ENCODE measurements at regions not wholly inside any gene's neighbourhood (a gene's known extent, or its start where the extent isn't known, plus 50 kb on each side); places are given as distances from the start of the nearest gene placed in this dataset.

DNA sequence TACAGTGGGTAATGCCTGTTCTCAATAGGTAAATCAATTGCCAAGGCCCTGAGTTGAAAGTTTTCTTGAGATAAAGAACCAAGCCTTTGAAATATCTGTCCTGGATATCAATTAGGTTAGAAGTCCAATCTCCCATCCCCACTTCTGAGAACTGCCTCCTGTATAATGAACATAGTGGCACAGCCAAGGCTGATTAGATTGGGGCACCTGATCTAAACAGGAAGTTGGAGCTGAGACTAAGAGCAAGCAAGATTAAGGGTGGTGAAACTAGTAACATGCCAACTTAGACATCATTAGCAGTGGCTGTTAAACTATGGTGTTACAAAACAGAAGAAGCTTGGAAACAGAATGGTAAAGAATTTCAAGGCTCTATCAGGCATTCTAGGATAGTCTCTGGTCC lies 137.7 kb upstream of the TMEM108 start:
- no peak for DNase-seq (ENCODE audit: low spot score)
- FAIRE-seq = no peak

DNA sequence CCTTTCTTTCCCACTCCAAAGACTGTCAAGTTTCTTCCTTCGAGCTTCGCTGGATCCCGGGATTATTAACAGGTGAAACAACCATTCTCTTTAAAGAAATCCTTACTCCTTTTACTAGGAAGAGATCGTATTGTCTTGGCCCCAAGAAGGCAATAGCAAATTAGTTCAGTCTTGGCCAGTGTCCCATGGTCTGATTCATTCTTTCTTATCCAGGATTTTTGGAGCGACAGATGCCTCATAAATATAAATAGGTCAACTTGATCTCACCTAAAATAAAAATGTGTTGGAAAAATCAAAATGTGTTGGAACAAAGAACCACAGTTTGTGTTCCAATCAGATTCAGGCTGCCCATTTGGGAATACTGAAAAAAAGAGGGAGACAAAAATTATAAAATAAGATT lies 140.1 kb upstream of the TMEM108 start:
- no peak for FAIRE-seq
- no peak for DNase-seq (ENCODE audit: low spot score)

DNA sequence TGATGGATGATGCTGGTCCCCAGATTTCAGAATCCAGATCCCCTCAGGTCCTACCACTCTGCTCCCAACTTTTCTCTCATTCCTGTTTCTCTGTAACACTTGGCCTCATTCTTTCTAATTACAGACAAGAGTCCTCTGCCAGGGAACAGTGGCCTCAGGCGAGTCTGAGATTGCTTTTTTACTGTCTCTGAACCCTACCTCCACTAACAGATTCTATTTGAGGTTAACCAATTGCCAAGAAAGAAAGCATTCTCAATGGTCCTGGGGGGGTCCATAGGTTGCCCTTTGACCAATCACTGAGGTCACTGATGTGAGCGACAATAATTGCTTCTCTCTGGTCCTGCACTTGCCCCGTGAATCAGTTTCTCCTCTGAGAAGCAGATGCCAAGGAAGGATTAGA lies 145.2 kb upstream of the TMEM108 start:
- DNase-seq (ENCODE audit: low spot score) = no peak
- FAIRE-seq = no peak

DNA sequence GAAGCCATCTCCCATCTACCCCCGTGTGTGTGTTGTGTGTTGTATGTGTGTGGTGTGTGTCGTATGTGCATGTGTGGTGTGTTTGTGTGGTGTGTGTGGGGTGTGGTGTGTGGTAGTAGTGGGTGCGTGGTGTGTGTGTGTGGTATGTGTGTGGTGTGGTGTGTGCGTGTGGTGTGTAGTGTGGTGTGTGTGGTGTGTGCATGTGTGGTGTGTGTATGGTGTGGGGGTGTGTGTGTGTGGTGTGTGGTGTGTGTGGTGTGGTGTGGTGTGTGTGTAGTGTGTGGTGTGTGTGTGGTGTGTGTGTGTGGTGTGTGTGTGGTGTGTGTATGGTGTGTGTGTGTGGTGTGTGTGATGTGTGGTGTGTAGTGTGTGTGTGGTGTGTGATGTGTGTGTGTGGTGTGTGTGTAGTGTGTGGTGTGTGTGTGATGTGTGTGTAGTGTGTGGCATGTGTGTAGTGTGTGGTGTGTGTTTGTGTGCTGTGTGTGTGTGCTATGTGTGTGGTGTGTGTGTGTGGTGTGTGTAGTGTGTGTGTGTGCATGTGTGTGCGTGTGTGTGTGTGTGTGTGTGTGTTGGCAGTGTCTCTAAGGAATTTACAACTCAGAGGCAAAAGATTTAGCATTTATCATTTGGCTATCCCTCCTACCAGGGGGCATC lies 156.3 kb upstream of the TMEM108 start:
- FAIRE-seq = peak; percentile 100
- no peak for DNase-seq (ENCODE audit: low spot score)

DNA sequence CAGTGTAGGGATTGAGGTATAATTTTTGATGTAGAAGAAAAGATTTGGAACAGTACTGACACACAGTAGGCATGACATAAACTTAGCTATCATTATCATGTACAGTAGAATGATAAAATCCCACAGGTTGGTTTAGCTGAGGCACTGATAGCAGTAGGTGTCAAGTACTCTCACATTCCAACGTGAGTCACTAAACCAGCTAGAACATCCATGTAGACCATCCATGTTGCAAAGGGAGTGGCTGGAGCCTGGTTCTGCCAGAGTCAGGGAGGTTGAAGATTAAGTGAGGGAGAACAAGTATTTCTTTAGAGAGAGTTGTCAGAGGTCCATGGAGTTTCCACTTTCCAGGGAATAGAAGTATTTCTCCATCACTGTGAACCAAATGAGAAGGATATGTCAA lies 157.2 kb upstream of the TMEM108 start:
- FAIRE-seq = no peak

DNA sequence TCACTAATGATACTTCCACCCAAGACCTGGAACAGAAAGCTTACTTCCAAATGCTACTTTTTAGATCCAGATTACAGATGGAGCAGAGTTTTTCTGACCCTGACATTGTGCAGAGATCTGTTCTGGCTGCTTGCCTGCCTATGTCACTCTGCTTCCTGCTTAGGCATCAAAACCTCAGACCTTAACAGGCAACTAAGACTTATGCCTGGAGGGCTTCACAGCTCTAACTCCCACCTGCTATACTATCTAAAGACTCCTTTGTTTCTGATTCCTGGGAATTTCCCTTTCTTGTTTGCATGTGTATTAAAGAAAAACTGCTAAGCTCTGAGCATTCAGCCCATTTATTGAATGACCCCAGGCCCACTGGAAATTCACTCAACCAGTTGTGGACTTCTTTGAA lies 157.4 kb upstream of the NPHP3 start:
- DNase-seq (ENCODE audit: low spot score) (no peak), FAIRE-seq (no peak)

More for the DNA sequence above, 157.2 kb upstream of the TMEM108 start:
- no peak for DNase-seq (ENCODE audit: low spot score)

DNA sequence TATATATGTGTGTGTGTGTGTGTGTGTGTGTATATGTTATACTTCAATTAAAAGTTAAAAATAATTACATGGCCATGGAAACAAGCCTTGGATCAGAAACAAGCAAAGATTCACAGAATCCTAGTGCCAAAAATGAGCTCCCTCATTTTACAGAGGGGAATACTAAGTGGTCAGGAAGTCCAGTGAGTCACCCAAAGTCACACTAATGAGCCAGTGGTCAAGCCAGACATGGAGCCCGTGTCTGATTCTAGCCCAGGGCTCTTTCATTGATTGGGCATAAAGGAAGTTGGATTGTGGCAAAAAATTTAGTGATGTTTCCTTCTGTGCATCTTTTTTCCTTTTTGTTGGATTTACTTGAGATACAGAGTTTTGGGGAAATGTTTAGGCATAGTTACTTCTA lies 152.5 kb upstream of the NPHP3 start:
- DNase-seq (ENCODE audit: low spot score) (no peak), FAIRE-seq (no peak)

DNA sequence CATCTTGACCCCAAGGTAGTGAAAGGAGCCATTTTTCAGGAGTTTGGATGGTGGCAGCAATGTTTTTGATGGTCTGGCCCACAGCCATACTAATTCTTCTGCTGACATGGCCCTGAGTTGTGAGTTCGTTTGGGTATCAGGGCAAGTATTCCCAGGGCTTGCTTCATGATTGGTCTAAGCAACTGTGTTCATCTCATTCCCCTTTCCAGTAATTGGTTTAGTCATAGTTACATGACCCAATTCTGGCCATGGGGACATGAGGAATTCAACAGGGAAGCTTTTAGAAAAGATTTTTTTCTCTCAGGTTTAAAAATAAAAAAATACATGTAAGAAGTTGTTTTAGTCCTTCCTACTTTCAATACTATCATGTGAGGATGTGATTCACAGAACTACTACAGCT lies 150.5 kb upstream of the NPHP3 start:
- FAIRE-seq = no peak
- DNase-seq (ENCODE audit: low spot score) = no peak

DNA sequence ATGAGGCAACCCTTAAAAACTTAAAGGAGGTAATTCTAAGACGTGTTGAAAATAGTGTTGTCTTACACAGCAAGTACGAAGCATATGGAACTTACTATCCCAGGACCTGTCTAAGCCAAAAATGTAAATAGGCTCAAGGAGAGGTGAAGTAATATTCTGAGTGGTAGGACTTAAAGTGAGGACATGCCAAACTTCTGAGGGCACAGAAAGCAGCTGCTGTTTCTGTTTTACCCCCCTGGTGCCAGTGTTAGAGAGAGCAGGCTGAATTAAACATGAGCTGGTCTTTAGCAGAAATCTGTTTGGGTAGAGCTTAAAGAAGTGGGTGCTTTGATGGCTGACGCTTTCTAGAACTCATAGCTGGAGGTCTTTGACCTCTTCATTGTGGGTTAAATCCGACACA lies 149.7 kb upstream of the NPHP3 start:
- FAIRE-seq (no peak), DNase-seq (ENCODE audit: low spot score) (no peak)

DNA sequence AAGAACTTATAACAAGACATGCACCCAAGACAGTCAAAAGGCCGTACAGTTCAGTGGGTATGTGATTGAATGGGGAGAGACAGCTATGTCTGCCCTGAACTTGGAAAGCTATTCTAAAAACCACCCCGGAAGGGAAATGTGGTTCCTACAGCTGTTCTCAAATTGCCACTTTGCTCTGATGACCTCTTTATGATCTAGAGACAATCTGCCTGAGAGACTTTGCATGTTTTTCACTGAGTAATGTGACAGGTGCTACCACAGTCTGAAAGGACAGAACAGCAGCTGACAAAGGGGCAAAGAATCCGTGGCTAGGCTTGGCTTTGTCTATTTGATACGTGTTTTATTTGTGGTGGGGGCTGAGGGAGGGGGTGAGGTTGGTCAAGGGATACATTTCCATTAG lies 148.3 kb upstream of the NPHP3 start:
- no peak for DNase-seq (ENCODE audit: low spot score)
- no peak for FAIRE-seq

DNA sequence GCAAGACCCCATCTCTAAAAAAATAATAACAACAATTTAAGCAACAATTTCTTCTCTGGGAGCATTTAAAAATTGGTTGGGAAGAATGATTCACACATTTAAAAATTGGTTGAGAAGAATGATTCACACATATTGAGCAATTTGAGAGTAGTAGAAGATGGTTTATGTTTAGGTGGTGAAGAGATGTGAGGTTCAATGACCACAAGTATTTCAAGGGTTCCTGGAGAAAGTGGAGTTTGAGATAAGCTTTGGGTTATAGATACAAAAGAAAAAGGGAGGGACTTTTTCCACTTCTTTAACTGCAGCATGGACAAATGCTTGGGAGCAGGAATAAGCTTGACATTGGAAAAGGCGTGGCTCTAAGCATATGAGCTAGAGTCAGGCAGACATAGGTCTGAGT lies 145.7 kb upstream of the NPHP3 start:
- DNase-seq (ENCODE audit: low spot score) (no peak), FAIRE-seq (no peak)

DNA sequence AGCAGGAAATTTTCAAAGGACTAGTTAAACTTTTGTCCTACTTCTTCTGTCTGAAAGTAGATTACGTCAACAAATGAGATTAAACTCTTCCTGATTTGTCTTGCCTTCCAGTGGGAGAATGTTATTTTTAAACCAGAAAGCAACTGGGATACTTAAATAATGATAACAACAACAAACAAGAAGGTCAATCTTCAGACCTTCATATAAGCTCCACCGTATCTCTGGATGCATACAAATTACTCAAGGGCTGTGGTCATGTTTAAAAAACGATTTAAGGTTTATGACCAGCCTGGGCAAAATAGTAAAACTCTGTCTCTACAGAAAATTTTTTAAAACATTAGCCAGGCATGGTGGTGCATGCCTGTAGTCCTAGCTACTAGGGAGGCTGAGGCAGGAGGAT lies 145.3 kb upstream of the NPHP3 start:
- DNase-seq (ENCODE audit: low spot score) = no peak
- FAIRE-seq = no peak

DNA sequence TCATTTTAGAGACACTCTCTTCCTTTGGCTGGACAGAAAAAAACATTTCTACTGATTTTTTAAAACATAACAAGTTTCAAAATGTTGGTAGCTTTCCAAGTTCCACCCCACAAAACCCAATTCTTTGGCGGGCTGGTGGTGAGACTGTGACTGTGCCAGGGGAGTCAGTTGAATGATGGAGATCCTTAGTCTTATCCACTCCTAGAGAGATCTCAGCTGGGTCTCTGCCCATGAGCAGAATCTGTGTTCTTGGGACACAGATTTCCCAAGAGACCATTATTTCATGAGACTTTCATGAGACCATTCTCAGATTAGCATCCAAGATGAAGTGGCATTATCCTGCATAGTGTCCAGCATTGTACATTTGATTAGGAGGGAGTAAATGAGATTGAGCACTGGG lies 135.1 kb upstream of the NPHP3 start:
- DNase-seq (ENCODE audit: low spot score) (no peak), FAIRE-seq (no peak)

DNA sequence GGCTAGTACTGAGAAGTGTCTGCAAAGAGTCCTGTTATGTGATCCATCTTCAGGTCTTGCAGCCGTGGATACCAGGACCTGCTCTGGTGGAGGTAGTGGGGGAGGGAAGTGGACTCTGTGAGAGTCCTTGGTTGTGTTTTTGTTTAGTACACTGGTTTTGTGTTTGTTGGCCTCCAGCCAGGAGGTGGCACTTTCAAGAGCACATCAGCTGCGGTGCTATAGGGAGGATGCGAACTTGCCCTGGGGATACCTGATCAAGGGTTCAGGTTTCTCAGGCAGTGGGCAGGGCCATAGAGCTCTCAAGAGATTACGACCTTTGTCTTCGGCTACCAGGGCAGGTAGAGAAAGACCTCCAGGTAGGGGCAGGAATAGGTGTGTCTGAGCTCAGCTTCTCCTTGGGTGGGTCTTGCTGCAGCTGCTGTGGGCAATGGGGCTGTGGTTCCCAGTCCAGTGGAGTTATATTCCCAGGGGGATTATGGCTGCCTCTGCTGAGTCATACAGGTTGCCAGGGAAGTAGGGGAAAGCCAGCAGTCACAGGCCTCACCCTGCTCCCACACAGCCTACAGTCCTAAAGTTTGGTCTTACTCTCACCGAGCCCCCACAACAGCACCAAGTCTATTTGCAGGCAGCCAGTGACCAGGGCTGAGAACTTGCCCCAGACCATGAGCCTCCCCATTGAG lies 132.8 kb upstream of the NPHP3 start:
- FAIRE-seq = no peak

DNA sequence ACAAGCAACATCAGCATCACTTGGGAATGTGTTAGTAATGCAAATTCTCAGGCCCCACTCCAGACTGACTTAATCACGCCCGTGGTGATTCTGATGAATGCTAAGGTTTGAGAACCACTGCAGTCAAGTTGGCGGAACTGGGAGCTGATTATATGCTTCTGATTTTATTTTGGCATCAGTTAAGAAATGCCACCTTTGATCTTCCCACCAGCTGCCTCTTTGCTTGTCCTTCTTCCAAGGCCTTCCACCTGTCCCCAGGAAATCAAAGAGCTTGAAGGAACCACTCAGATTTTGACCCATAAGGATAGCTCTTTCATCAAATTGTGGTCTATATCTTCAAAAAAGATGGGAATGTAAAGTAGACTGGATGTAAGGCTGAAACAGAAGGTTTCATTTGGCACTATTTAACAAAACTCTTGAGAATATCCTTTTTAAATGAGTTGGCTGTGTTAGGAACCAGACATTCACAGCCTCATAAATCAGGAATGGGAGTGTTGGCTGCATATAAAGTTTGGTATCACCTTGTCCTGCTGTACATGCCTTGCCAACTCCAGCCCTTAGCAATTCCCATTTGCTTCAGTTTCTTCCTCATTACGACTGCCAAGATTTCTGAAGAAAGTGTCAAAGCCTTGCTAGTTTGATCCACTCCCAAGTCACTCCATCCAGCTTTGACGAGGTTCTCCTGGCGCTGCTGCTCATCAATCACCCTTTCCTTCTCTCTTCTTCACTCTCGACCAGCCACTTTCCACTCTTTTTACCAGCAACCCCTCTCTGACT lies 125.8 kb upstream of the NPHP3 start:
- no peak for DNase-seq (ENCODE audit: low spot score)
- FAIRE-seq = no peak

More for the DNA sequence above, 132.8 kb upstream of the NPHP3 start:
- DNase-seq (ENCODE audit: low spot score) = no peak

DNA sequence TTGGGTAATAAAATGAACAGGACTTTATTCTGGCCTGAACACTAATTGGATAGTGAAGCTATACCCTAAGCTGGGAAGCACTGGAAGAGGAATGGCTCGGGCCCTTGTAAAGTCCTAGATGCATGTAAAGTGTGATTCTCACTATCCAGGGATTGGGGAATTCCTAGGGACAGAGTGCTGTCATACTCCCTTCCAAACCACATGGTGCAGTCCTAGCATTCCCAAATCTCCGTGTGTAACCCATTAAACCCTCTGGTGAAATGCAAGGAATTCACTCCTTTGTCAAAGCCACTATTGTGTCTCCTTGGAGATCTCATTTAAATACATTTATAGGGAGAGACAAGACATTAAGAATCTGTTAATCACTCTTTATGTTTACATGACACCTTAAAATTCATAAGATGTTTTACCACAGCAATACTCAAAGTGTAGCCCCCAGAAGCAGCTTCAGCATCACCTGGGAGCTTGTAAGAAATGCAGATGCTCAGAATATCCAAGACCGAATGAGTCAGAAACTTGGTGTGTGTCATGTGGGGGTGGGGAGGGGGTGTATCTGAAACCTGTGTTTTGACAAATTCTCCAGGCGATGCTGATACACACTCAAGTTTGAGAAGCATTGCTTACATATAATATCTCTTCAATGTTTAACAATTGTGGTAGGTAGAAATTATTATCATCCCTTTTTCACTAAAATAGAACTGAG lies 121.8 kb upstream of the NPHP3 start:
- DNase-seq (ENCODE audit: low spot score) = no peak
- no peak for FAIRE-seq

DNA sequence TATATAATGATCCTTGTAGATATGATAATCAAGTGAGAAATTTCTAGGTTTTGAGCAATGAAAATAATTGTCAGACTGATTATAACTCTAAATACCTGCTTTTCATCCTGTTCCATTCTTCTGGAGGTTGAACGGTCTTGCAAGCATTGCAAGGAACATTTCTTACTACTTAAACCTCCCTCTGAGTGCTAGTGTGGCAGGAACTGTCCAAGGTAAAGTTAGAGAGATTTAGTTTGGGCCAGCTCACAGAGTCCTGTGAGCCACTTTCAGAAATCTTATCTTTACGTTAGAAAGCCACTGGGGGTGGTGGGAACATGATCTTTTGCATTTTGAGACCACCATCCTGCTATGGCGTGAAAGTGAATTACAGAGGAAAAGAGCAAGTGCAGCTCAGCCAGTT lies 121.1 kb upstream of the NPHP3 start:
- FAIRE-seq = no peak
- no peak for DNase-seq (ENCODE audit: low spot score)

DNA sequence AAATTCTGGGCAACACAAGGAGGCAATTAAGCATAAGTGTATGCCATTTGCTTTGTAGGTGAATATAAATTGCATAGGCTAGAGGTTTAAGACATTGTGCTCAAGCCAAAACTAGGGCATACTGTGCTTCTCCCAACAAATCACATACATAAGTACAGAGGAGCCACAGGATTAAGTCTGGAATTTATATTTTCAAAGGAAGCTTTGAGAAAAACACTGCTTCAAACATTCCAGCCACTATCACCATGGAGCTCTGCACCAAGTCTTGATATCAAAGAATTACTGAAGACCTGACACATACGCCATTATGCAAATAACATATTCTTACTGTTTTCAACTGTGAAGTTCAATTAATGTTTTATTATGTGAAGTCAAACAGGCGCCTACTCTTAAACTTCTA lies 119.4 kb upstream of the NPHP3 start:
- DNase-seq (ENCODE audit: low spot score) (no peak), FAIRE-seq (no peak)

DNA sequence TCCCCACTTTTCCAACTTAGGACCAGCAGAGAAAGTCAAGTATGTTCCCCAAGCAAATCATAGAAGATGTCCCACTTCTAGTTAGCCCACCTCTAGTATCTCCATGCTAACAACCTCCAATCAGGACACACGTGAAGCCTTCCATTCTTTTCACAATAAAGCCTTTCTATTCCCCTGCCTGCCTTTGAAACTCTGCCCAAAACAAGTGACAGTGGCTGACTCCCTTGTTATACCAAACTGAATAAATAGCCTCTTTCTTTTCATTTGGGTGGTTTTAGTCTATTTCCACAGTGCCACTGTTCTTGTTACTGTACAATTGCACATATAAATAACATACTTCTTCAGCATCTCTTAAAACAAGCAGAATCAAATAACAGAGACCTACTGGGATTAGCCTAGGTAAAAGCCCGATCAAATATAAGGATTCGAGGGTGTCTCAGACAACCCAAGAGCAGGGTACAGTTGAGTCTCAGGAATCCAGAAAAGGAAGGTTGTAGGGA lies 118.0 kb upstream of the NPHP3 start:
- no peak for FAIRE-seq
- DNase-seq (ENCODE audit: low spot score) = no peak

DNA sequence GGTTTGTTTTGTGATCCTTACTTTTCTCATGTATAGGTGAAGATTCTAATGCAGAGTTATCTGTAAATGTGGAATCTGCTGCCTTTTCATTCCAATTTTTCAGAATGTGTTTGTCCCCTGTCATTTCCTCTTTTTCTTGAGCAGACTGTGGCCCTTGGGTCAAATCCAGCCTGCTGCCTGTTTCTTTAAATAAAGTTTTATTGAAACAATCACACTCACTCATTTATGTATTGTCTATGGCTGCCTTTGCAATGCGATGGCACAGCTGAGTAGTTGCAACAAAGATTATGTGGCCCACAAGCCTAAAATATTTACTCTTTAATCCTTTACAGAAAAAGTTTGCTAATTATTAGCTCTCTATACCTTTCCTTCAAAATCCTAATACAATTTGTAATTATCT lies 116.3 kb upstream of the NPHP3 start:
- FAIRE-seq = no peak
- no peak for DNase-seq (ENCODE audit: low spot score)

DNA sequence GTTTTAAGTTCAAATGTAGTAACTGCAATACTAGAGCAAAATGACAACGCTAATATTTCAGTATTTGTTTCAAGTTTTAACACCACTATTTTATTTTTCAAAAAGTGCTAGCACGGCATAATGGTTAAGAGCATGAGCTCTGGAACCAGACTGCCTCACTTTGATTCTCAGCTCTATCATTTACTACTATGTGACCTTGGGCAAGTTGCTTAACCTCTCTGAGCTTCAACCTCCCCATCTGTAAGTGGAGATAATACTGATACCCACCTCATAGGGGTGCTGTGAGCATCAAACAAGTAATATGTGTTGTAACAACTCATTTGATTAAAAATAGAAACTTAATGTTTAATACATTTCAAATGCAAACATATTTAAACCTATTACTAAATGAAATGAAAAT lies 115.4 kb upstream of the NPHP3 start:
- no peak for FAIRE-seq
- DNase-seq (ENCODE audit: low spot score) = no peak

DNA sequence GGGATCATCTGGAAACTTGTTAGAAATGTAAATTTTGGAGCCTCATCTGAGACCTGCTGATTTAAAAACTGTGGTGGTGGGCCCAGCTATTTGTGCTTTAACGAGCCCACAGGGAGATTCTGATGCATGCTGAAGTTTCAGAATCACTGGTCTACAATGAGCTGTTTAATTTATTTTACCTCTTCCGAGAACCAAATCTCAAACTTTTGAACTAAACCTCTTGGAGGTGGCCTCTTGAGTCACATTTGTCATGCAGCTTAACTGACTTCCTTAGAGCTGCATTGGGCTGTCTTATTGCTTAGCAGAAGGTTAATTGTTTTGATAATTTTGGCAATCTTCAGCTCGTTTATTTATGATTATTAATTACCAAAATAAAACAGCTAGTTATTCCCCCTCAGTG lies 112.1 kb upstream of the NPHP3 start:
- no peak for DNase-seq (ENCODE audit: low spot score)
- FAIRE-seq = no peak

Measured in urothelium cell line (cell line).